ENCODE measurements at regions not wholly inside any gene's neighbourhood (a gene's known extent, or its start where the extent isn't known, plus 50 kb on each side); places are given as distances from the start of the nearest gene placed in this dataset.

GRCh38 chr4:37537484-37537883, 148.7 kb downstream of the RELL1 start:
- Histone ChIP-seq H3K18ac (ENCODE audit: extremely low read depth, low read length) (no peak overlapping the region), H2AK5ac (ENCODE audit: low read depth, low read length) (no peak overlapping the region), H4K91ac (replicated peaks; ENCODE audit: insufficient read length, low read length) (no peak overlapping the region), H3K79me2 (ENCODE audit: control insufficient read depth in 1 of 2, insufficient read depth in 2 of 2, low read length in 2 of 2) (no peaks in the 10 kb centered on the region), H3K14ac (ENCODE audit: insufficient read length) (no peak overlapping the region), H4K20me1 (replicated peaks in 1 of 2; ENCODE audit: control insufficient read depth in 1 of 2, insufficient read depth in 2 of 2, low read length in 2 of 2) (no peaks in the 10 kb centered on the region), H3K9me3 (ENCODE audit: insufficient read depth in 2 of 2, low read depth in 1 of 2, low read length in 1 of 2) (no peaks in the 10 kb centered on the region), H2BK20ac (ENCODE audit: low read length) (no peak overlapping the region), H3K27me3 (replicated peaks in 1 of 4; ENCODE audit: control insufficient read depth in 3 of 4, extremely low read depth in 1 of 4, insufficient read depth in 3 of 4, low read length in 3 of 4) (0 out of 7 replicates have a peak, but pooled peaks cover 0 to 2% (median 0%) of the 10 kb centered on the region in 4 experiments), H3K4ac (replicated peaks; ENCODE audit: insufficient read length, low read depth, low read length) (no peak overlapping the region), H4K8ac (ENCODE audit: extremely low read depth, insufficient read depth, low read length) (no peak overlapping the region), H2BK15ac (ENCODE audit: low read length) (no peak overlapping the region), H2BK12ac (ENCODE audit: low read depth, low read length) (no peak overlapping the region), H3K4me2 (ENCODE audit: insufficient read depth in 1 of 2, low read depth in 2 of 2, low read length in 2 of 2) (no peak overlapping the region), H3K4me3 (ENCODE audit: extremely low read depth in 1 of 4, insufficient read depth in 2 of 4, low read depth in 3 of 4, low read length in 4 of 4) (no peak overlapping the region), H3K4me1 (replicated peaks in 1 of 4; ENCODE audit: control insufficient read depth in 3 of 4, insufficient read depth in 4 of 4, low read length in 3 of 4) (peaks cover 5 to 19% (median 9%) of the 10 kb centered on the region in 4 experiments; a peak in 6 of 7 replicates), H3K36me3 (ENCODE audit: control insufficient read depth in 2 of 4, insufficient read depth in 4 of 4, low read length in 3 of 4) (no peaks in the 10 kb centered on the region), H2BK5ac (ENCODE audit: low read depth, low read length) (no peak overlapping the region), H3K79me1 (ENCODE audit: low read depth, low read length) (no peaks in the 10 kb centered on the region), H3K9ac (replicated peaks in 1 of 4; ENCODE audit: extremely low read depth in 1 of 4, low read depth in 3 of 4, low read length in 3 of 4) (no peak overlapping the region), H2AFZ (ENCODE audit: low read length) (no peak overlapping the region), H4K5ac (ENCODE audit: insufficient read length, low read depth, low read length) (no peak overlapping the region), H3K56ac (replicated peaks; ENCODE audit: insufficient read length, low read depth, low read length) (no peak overlapping the region), H2BK120ac (replicated peaks; ENCODE audit: low read depth, low read length) (no peak overlapping the region), H3K27ac (ENCODE audit: low read depth, low read length) (no peak overlapping the region), H3K23me2 (ENCODE audit: low read depth, low read length) (peaks cover 2% of the 10 kb centered on the region; the same call in 1 of the 2 replicates), H3K23ac (ENCODE audit: insufficient read length) (no peak overlapping the region)
- CTCF ChIA-PET (ENCODE audit: partially characterized antibody) = no interaction called here
- DNase-seq (ENCODE audit: low read depth in 1 of 2, low spot score in 2 of 2) (no peak), FAIRE-seq (no peak)
- POLR2A ChIA-PET (ENCODE audit: partially characterized antibody) = no interaction called here
- WGBS, 2 experiments (ENCODE audit: extremely low coverage in 1 of 2, insufficient coverage in 1 of 2, insufficient read length in 1 of 2, insufficient replicate concordance in 2 of 2, low coverage in 1 of 2, low lambda C conversion rate in 2 of 2, missing lambda C conversion rate in 1 of 2) = 84% methylated on average over 2 of the region's 2 CpGs; no CpG with 5 or more reads in 1 of the 2 experiments
- TF ChIP-seq RNF2 (IDR thresholded peaks at IDR 0.05; ENCODE audit: borderline replicate concordance, low read depth, low read length, missing control alignments, poor library complexity, severe bottlenecking) (no peak), RBBP5 (IDR thresholded peaks at IDR 0.05; ENCODE audit: borderline replicate concordance, low read depth, low read length) (no peak), ATF3 (IDR thresholded peaks at IDR 0.05; ENCODE audit: insufficient read depth, low read depth, low read length) (no peak), SRF (IDR thresholded peaks at IDR 0.05; ENCODE audit: low read depth, low read length) (no peak), MAX (IDR thresholded peaks at IDR 0.05) (no peak), BRCA1 (IDR thresholded peaks at IDR 0.05; ENCODE audit: low read depth, low read length) (no peak), NRF1 (IDR thresholded peaks at IDR 0.05; ENCODE audit: low read depth, low read length) (no peak), PHF8 (conservative IDR thresholded peaks at IDR 0.05; ENCODE audit: low read depth, low read length) (no peak), E2F6 (IDR thresholded peaks at IDR 0.05) (no peak), JUN (IDR thresholded peaks at IDR 0.05; ENCODE audit: low read depth, low read length) (no peak), TBP (IDR thresholded peaks at IDR 0.05; ENCODE audit: low read depth, low read length) (no peak), USF2 (IDR thresholded peaks at IDR 0.05; ENCODE audit: low read length) (no peak)

All from H1 (cell line).